B cell (primary cell): ENCODE measurements at regions not wholly inside any gene's neighbourhood (a gene's known extent, or its start where the extent isn't known, plus 50 kb on each side); places are given as distances from the start of the nearest gene placed in this dataset.

Source experiments
- ATAC-seq: fragments of 200-7000 bp; cut with Tn5 transposase; one replicate; pipeline ENCODE4 v1.10.0; 2021; ENCODE audit warnings: low read depth, mild to moderate bottlenecking, moderate number of reproducible peaks, moderate library complexity
- CTCF ChIA-PET: fragments of 350-600 bp; sonication (Branson Sonifier 250); formaldehyde crosslinking; loops from one replicate; lab custom pipeline; 2021; ENCODE audit warnings: antibody characterized with exemption, inconsistent platforms; lab: Charles Lee
- POLR2A ChIA-PET: fragments of 350-600 bp; sonication (Branson Sonifier 250); formaldehyde crosslinking; loops from one replicate; lab custom pipeline; 2021; ENCODE audit warnings: antibody characterized with exemption; lab: Charles Lee
- DNase-seq: peaks from one replicate; pipeline ENCODE4 v3.0.0; 2013
- H2AFZ ChIP-seq: 2 replicates; pipeline ENCODE4 v1.6.1; 2012; ENCODE audit warnings: mild to moderate bottlenecking, low read depth, low read length; ENCODE audit not compliant: insufficient read depth, poor library complexity, severe bottlenecking
- H3K27ac ChIP-seq, 2 donors: 1 replicate in 1 of 2; 2 replicates in 1 of 2; pipeline ENCODE4 v1.5.1; 2012 to 2013; ENCODE audit warnings: low read length in 2 of 2, mild to moderate bottlenecking in 2 of 2, moderate library complexity in 1 of 2
- H3K27me3 ChIP-seq, 4 experiments: fragments of 200-600 bp in 1 of 4; sonication (generic) in 1 of 4; replicated peaks in 1 of 4; 1 replicate in 2 of 4; 2 replicates in 2 of 4; pipeline versions ENCODE4 v1.6.1 to v1.7.0; 2013 to 2016; ENCODE audit warnings: low read length in 3 of 4, mild to moderate bottlenecking in 2 of 4, mixed read lengths in 1 of 4, moderate library complexity in 1 of 4; ENCODE audit not compliant: insufficient read depth in 4 of 4, control insufficient read depth in 3 of 4; ENCODE audit errors: control extremely low read depth in 1 of 4
- H3K36me3 ChIP-seq, 2 experiments: replicated peaks in 1 of 2; 1 replicate in 1 of 2; 2 replicates in 1 of 2; pipeline versions ENCODE4 v1.6.1 to v1.7.1; 2013; ENCODE audit warnings: low read length in 1 of 2; ENCODE audit not compliant: insufficient read depth in 2 of 2, control insufficient read depth in 1 of 2; ENCODE audit errors: control extremely low read depth in 1 of 2, extremely low read depth in 1 of 2
- H3K4me1 ChIP-seq, 2 donors: fragments of 200-600 bp in 1 of 2; sonication (generic) in 1 of 2; 1 replicate in 1 of 2; 2 replicates in 1 of 2; pipeline versions ENCODE4 v1.5.1 to v1.6.1; 2013 to 2017; ENCODE audit warnings: low read length in 2 of 2; ENCODE audit not compliant: control insufficient read depth in 2 of 2, insufficient read depth in 2 of 2
- H3K4me2 ChIP-seq: replicated peaks from 2 replicates; pipeline ENCODE3; 2012; ENCODE audit warnings: mild to moderate bottlenecking, low read depth, low read length; ENCODE audit not compliant: poor library complexity, severe bottlenecking
- H3K4me3 ChIP-seq, 5 experiments: fragments of 200-600 bp in 1 of 5; sonication (generic) in 1 of 5; 1 replicate in 3 of 5; 2 replicates in 2 of 5; pipeline versions ENCODE4 v1.5.1 to v1.7.0; 2011 to 2016; ENCODE audit warnings: low read length in 4 of 5, mild to moderate bottlenecking in 4 of 5, low read depth in 2 of 5, control low read depth in 1 of 5, moderate library complexity in 1 of 5; ENCODE audit not compliant: insufficient read depth in 1 of 5; ENCODE audit errors: control extremely low read depth in 1 of 5, extremely low read depth in 1 of 5
- H3K79me2 ChIP-seq: fragments of 200-600 bp; sonication (generic); one replicate; pipeline ENCODE4 v1.6.0; 2016; ENCODE audit warnings: low read length; ENCODE audit not compliant: control insufficient read depth, insufficient read depth
- H3K9ac ChIP-seq: fragments of 200-600 bp; sonication (generic); 2 replicates; pipeline ENCODE4 v1.6.1; 2017; ENCODE audit warnings: mild to moderate bottlenecking, low read length, moderate library complexity
- H3K9me3 ChIP-seq, 3 donors: one replicate each; pipeline versions ENCODE4 v1.6.1 to v1.7.1; 2013; ENCODE audit warnings: low read length in 2 of 3; ENCODE audit not compliant: control insufficient read depth in 2 of 3, insufficient read depth in 1 of 3; ENCODE audit errors: control extremely low read depth in 1 of 3
- H4K20me1 ChIP-seq: 2 replicates; pipeline ENCODE4 v1.6.0; 2012; ENCODE audit warnings: mild to moderate bottlenecking, low read length; ENCODE audit not compliant: insufficient read depth, control insufficient read depth, poor library complexity, severe bottlenecking
- H3K27ac Mint-ChIP-seq: one replicate; pipeline ENCODE4 v1.8.0; 2021; ENCODE audit warnings: mixed read lengths
- H3K27me3 Mint-ChIP-seq: one replicate; pipeline ENCODE4 v1.8.0; 2021; ENCODE audit warnings: mixed read lengths
- H3K4me1 Mint-ChIP-seq: one replicate; pipeline ENCODE4 v1.8.0; 2021; ENCODE audit warnings: mixed read lengths
- H3K4me3 Mint-ChIP-seq: one replicate; pipeline ENCODE4 v1.8.0; 2021; ENCODE audit warnings: mixed read lengths
- H3K9me3 Mint-ChIP-seq: one replicate; pipeline ENCODE4 v1.8.0; 2022; ENCODE audit warnings: mixed read lengths; ENCODE audit not compliant: insufficient read depth
- CTCF ChIP-seq: fragments of 200-600 bp; IDR thresholded peaks from one replicate; pipeline ENCODE4 v1.8.0; 2022; ENCODE audit warnings: antibody characterized with exemption, mild to moderate bottlenecking
- EZH2 ChIP-seq: IDR thresholded peaks from 2 replicates; pipeline ENCODE4 v1.6.1; 2012; ENCODE audit warnings: borderline replicate concordance, low read depth, mild to moderate bottlenecking, moderate library complexity, low read length; ENCODE audit not compliant: insufficient read depth, poor library complexity, severe bottlenecking
- WGBS: methylation state at CpG from one replicate; pipeline ENCODE4 v1.1.5; 2013; ENCODE audit warnings: missing lambda C conversion rate; ENCODE audit not compliant: insufficient coverage; 5-methylcytosine and 5-hydroxymethylcytosine counted together
- intact Hi-C: fragments of 100-400 bp; cut with micrococcal nuclease; formaldehyde crosslinking; loops from one replicate; pipeline ENCODE4 v1.10.0; 2022

- CTCF ChIA-PET = no interaction called here
Observed at GRCh38 chr4:14802596-14802995, 199.7 kb upstream of the CPEB2 start.

GRCh38 chr4:14807856-14808255 is 194.4 kb upstream of the CPEB2 start:
- H3K27ac Mint-ChIP-seq = no peak overlapping the region
- no peaks in the 10 kb centered on the region for H3K9me3 Mint-ChIP-seq
- no peak for DNase-seq
- Histone ChIP-seq H2AFZ (no peak overlapping the region), H3K36me3 (no peaks in the 10 kb centered on the region), H4K20me1 (no peaks in the 10 kb centered on the region), H3K9me3 (peaks cover 0 to 1% (median 0%) of the 10 kb centered on the region in 3 donors), H3K4me3 (no peak overlapping the region), H3K4me1 (no peaks in the 10 kb centered on the region), H3K79me2 (no peaks in the 10 kb centered on the region), H3K27me3 (no peaks in the 10 kb centered on the region), H3K4me2 (no peak overlapping the region), H3K27ac (no peak overlapping the region), H3K9ac (no peak overlapping the region)
- peaks cover 12% of the 10 kb centered on the region for H3K27me3 Mint-ChIP-seq
- ChIA-PET CTCF (no interaction called here), POLR2A (no interaction called here)
- H3K4me3 Mint-ChIP-seq = no peak overlapping the region
- TF ChIP-seq EZH2 (no peak), CTCF (no peak)
- intact Hi-C loops = no loop called here
- no CpG with 5 or more reads among the region's 4 CpGs for WGBS
- no peaks in the 10 kb centered on the region for H3K4me1 Mint-ChIP-seq
- ATAC-seq = no peak

More at GRCh38 chr4:14802596-14802995, 199.7 kb upstream of the CPEB2 start:
- Histone ChIP-seq H3K4me3 (no peak overlapping the region), H3K9ac (no peak overlapping the region), H3K27me3 (peaks cover 0 to 2% (median 0%) of the 10 kb centered on the region in 4 experiments), H3K4me1 (no peaks in the 10 kb centered on the region), H3K79me2 (no peaks in the 10 kb centered on the region), H4K20me1 (no peaks in the 10 kb centered on the region), H3K4me2 (no peak overlapping the region), H3K36me3 (no peaks in the 10 kb centered on the region), H3K27ac (no peak overlapping the region), H2AFZ (no peak overlapping the region), H3K9me3 (peaks cover 1 to 13% (median 3%) of the 10 kb centered on the region in 3 donors)
- peaks cover 4% of the 10 kb centered on the region for H3K27me3 Mint-ChIP-seq
- H3K27ac Mint-ChIP-seq = no peak overlapping the region
- ATAC-seq = no peak
- POLR2A ChIA-PET = no interaction called here
- TF ChIP-seq EZH2 (no peak), CTCF (no peak)
- peaks cover 10% of the 10 kb centered on the region for H3K9me3 Mint-ChIP-seq
- DNase-seq = no peak
- WGBS = 75% methylated on average over 1 of the region's 2 CpGs
- H3K4me3 Mint-ChIP-seq = no peak overlapping the region
- H3K4me1 Mint-ChIP-seq = peaks cover 9% of the 10 kb centered on the region
- intact Hi-C loops = no loop called here
